Bronchial epithelial cell (primary cell): ENCODE measurements at regions not wholly inside any gene's neighbourhood (a gene's known extent, or its start where the extent isn't known, plus 50 kb on each side); places are given as distances from the start of the nearest gene placed in this dataset.

Experiments
- DNase-seq: peaks from one replicate; pipeline ENCODE4 v3.0.0-alpha.2; 2010; ENCODE audit warnings: low read depth
- FAIRE-seq: peaks from 2 replicates; lab custom pipeline; 2011; peaks lifted over from hg19 to GRCh38; lab: Jason Lieb, UNC
- H3K27me3 ChIP-seq: 2 replicates; pipeline ENCODE4 v1.5.1; 2011; ENCODE audit warnings: low read length; ENCODE audit not compliant: control insufficient read depth, insufficient read depth
- H3K36me3 ChIP-seq: 2 replicates; pipeline ENCODE4 v1.5.1; 2011; ENCODE audit warnings: low read length; ENCODE audit not compliant: control insufficient read depth, insufficient read depth
- H3K4me3 ChIP-seq: 2 replicates; pipeline ENCODE4 v1.5.1; 2011; ENCODE audit warnings: mild to moderate bottlenecking, low read depth, low read length, control low read depth
- CTCF ChIP-seq: IDR thresholded peaks from 2 replicates; pipeline ENCODE4 v1.5.1; 2011; ENCODE audit warnings: mild to moderate bottlenecking, moderate library complexity, low read length, control low read depth, inconsistent platforms; ENCODE audit not compliant: insufficient read depth, severe bottlenecking

- no peak for TF ChIP-seq CTCF
- no peak for FAIRE-seq
Observed at GRCh38 chr17:63154586-63155244, 188.7 kb downstream of the TANC2 start.

GRCh38 chr17:63156986-63157385 lies 191.0 kb downstream of the TANC2 start:
- Histone ChIP-seq H3K36me3 (no peaks in the 10 kb centered on the region), H3K4me3 (no peak overlapping the region), H3K27me3 (no peaks in the 10 kb centered on the region)
- DNase-seq (no peak), FAIRE-seq (no peak)
- no peak for TF ChIP-seq CTCF

More at GRCh38 chr17:63154586-63155244, 188.7 kb downstream of the TANC2 start:
- Histone ChIP-seq H3K27me3 (no peaks in the 10 kb centered on the region), H3K36me3 (peaks cover 3% of the 10 kb centered on the region), H3K4me3 (no peak overlapping the region)
- no peak for DNase-seq

- DNase-seq (no peak), FAIRE-seq (no peak)
- no peak for TF ChIP-seq CTCF
Observed at GRCh38 chr17:63162406-63163157, 196.5 kb downstream of the TANC2 start.

GRCh38 chr17:63163158-63163520 lies 197.1 kb downstream of the TANC2 start:
- no peaks in the 10 kb centered on the region for H3K27me3 ChIP-seq
- no peaks in the 10 kb centered on the region for H3K36me3 ChIP-seq
- no peak for FAIRE-seq
- TF ChIP-seq CTCF, result no peak
- no peak overlapping the region for H3K4me3 ChIP-seq
- no peak for DNase-seq

More at GRCh38 chr17:63162406-63163157, 196.5 kb downstream of the TANC2 start:
- Histone ChIP-seq H3K27me3 (no peaks in the 10 kb centered on the region), H3K4me3 (no peak overlapping the region), H3K36me3 (no peaks in the 10 kb centered on the region)

GRCh38 chr17:63165400-63165799 lies 199.4 kb downstream of the TANC2 start:
- Histone ChIP-seq H3K27me3 (no peaks in the 10 kb centered on the region), H3K4me3 (no peak overlapping the region), H3K36me3 (no peaks in the 10 kb centered on the region)
- no peak for FAIRE-seq
- no peak for TF ChIP-seq CTCF
- no peak for DNase-seq

- peaks cover 3% of the 10 kb centered on the region for H3K36me3 ChIP-seq
- no peak for TF ChIP-seq CTCF
- DNase-seq (no peak), FAIRE-seq (no peak)
- H3K27me3 ChIP-seq, result no peaks in the 10 kb centered on the region
- no peak overlapping the region for H3K4me3 ChIP-seq
Observed at GRCh38 chr17:63170795-63171194, 204.8 kb downstream of the TANC2 start.
